Liver (tissue), 8 donors: ENCODE measurements at regions not wholly inside any gene's neighbourhood (a gene's known extent, or its start where the extent isn't known, plus 50 kb on each side); places are given as distances from the start of the nearest gene placed in this dataset.
A peak's percentile ranks its signal among the peaks of the same experiment; 100 is the strongest.
"Not testable (repeated sequence)": the region's sequence is repeated elsewhere in the genome, so short reads cannot be mapped to it uniquely, and the experiment has no call there.

Experiments used
- DNase-seq: peaks from one replicate; pipeline ENCODE4 v3.0.0-alpha.2; 2017; ENCODE audit warnings: low spot score
- H3K27ac ChIP-seq, 2 donors: one replicate each; pipeline ENCODE4 v1.7.0; 2013; ENCODE audit warnings: inconsistent platforms in 2 of 2, low read length in 2 of 2, control low read depth in 1 of 2, low read depth in 1 of 2, mild to moderate bottlenecking in 1 of 2
- H3K27me3 ChIP-seq, 4 donors: one replicate each; pipeline versions ENCODE4 v1.6.1 to v1.7.0; 2013; ENCODE audit warnings: low read length in 3 of 4, inconsistent platforms in 1 of 4, mild to moderate bottlenecking in 1 of 4, moderate library complexity in 1 of 4; ENCODE audit not compliant: control insufficient read depth in 4 of 4, insufficient read depth in 4 of 4
- H3K36me3 ChIP-seq, 4 donors: one replicate each; pipeline versions ENCODE4 v1.6.1 to v1.7.0; 2013; ENCODE audit warnings: low read length in 3 of 4, mild to moderate bottlenecking in 3 of 4, low read depth in 1 of 4, moderate library complexity in 1 of 4; ENCODE audit not compliant: control insufficient read depth in 4 of 4, insufficient read depth in 3 of 4
- H3K4me1 ChIP-seq, 4 donors: one replicate each; pipeline versions ENCODE4 v1.6.1 to v1.7.0; 2013; ENCODE audit warnings: low read length in 3 of 4, mild to moderate bottlenecking in 3 of 4, moderate library complexity in 1 of 4; ENCODE audit not compliant: control insufficient read depth in 4 of 4, insufficient read depth in 4 of 4
- H3K4me3 ChIP-seq, 3 donors: one replicate each; pipeline versions ENCODE4 v1.6.1 to v1.7.0; 2013; ENCODE audit warnings: low read length in 3 of 3, control low read depth in 1 of 3, low read depth in 1 of 3, mild to moderate bottlenecking in 1 of 3
- H3K9ac ChIP-seq, 2 donors: one replicate each; pipeline ENCODE4 v1.7.0; 2013; ENCODE audit warnings: low read length in 2 of 2, mild to moderate bottlenecking in 2 of 2, moderate library complexity in 2 of 2, control low read depth in 1 of 2, low read depth in 1 of 2
- H3K9me3 ChIP-seq, 4 donors: one replicate each; pipeline versions ENCODE4 v1.6.1 to v1.7.0; 2013; ENCODE audit warnings: low read length in 3 of 4; ENCODE audit not compliant: control insufficient read depth in 4 of 4
- EGR1 ChIP-seq, 2 donors: IDR thresholded peaks; 2 replicates each; pipeline ENCODE4 v1.6.1; 2016 to 2018; ENCODE audit warnings: antibody characterized with exemption in 2 of 2, low read depth in 2 of 2
- FOXA1 ChIP-seq: IDR thresholded peaks from 2 replicates; pipeline ENCODE4 v1.6.1; 2016; ENCODE audit warnings: antibody characterized with exemption
- GABPA ChIP-seq, 2 donors: IDR thresholded peaks in 1 of 2; conservative IDR thresholded peaks in 1 of 2; 2 replicates each; pipeline ENCODE4 v1.6.1; 2016; ENCODE audit warnings: antibody characterized with exemption in 2 of 2, mild to moderate bottlenecking in 1 of 2, moderate library complexity in 1 of 2
- HNF4A ChIP-seq, 2 donors: conservative IDR thresholded peaks; 2 replicates each; pipeline ENCODE4 v1.6.1; 2016; ENCODE audit warnings: antibody characterized with exemption in 2 of 2, mild to moderate bottlenecking in 2 of 2
- RAD21 ChIP-seq, 2 donors: IDR thresholded peaks; 2 replicates each; pipeline ENCODE4 v1.6.1; 2016; ENCODE audit warnings: antibody characterized with exemption in 2 of 2, mild to moderate bottlenecking in 2 of 2
- RXRA ChIP-seq, 2 donors: IDR thresholded peaks; 2 replicates each; pipeline ENCODE4 v1.6.1; 2017 to 2018; ENCODE audit warnings: antibody characterized with exemption in 2 of 2, mild to moderate bottlenecking in 1 of 2
- SP1 ChIP-seq: IDR thresholded peaks from 2 replicates; pipeline ENCODE4 v1.6.1; 2018; ENCODE audit warnings: antibody characterized with exemption, mild to moderate bottlenecking
- WGBS: extraction: QIAGEN DNeasy Blood & Tissue Kit; methylation state at CpG from one replicate; pipeline ENCODE4 v1.1.7; 2013; 5-methylcytosine and 5-hydroxymethylcytosine counted together
- TF ChIP-seq, protein P1 (sequence below): IDR thresholded peaks from 2 replicates; pipeline ENCODE4 v1.6.1; 2016; ENCODE audit warnings: antibody characterized with exemption
- TF ChIP-seq, protein P2 (sequence below): fragments of 150-350 bp; IDR thresholded peaks from 2 replicates; pipeline ENCODE4 v1.5.1; 2017; ENCODE audit warnings: improper control_type of control experiment, low read depth, low read length; ENCODE audit not compliant: missing input control
- donor health status: healthy.
- donor health status: healthy.
- donor health status: healthy.
- donor health status: healthy.
- donor health status: healthy.

DNA sequence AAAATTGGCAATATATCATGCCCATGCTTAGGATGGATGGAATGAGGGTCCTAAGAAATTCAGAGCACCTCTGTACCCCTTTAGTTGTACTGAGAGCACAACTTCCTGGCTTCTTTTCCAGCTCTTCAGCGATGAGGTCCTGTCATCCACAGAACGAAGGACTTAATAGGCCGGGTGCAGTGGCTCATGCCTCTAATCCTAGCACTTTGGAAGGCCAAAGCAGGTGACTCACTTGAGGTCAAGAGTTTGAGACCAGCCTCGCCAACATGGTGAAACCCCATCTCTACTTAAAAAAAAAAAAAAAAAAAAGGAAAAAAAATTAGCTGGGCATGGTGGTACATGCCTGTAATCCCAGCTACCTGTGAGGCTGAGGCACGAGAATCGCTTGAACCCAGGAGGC lies 125.3 kb upstream of the BMAL1 start:
- Histone ChIP-seq H3K4me1 (no peaks in the 10 kb centered on the region), H3K9me3 (no peaks in the 10 kb centered on the region), H3K36me3 (peaks cover 0 to 1% (median 0%) of the 10 kb centered on the region in 4 donors), H3K27ac (no peak overlapping the region), H3K27me3 (peaks cover 0 to 2% (median 0%) of the 10 kb centered on the region in 4 donors), H3K9ac (no peak overlapping the region), H3K4me3 (no peak overlapping the region)
- 89% methylated on average over 6 of the region's 6 CpGs for WGBS
- DNase-seq, result no peak
- TF ChIP-seq SP1, result no peak
- no peak for TF ChIP-seq FOXA1
- TF ChIP-seq, protein P1, sequence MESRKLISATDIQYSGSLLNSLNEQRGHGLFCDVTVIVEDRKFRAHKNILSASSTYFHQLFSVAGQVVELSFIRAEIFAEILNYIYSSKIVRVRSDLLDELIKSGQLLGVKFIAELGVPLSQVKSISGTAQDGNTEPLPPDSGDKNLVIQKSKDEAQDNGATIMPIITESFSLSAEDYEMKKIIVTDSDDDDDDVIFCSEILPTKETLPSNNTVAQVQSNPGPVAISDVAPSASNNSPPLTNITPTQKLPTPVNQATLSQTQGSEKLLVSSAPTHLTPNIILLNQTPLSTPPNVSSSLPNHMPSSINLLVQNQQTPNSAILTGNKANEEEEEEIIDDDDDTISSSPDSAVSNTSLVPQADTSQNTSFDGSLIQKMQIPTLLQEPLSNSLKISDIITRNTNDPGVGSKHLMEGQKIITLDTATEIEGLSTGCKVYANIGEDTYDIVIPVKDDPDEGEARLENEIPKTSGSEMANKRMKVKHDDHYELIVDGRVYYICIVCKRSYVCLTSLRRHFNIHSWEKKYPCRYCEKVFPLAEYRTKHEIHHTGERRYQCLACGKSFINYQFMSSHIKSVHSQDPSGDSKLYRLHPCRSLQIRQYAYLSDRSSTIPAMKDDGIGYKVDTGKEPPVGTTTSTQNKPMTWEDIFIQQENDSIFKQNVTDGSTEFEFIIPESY, result no peak
- TF ChIP-seq GABPA (IDR thresholded peaks at IDR 0.05 in 1 of 2, conservative IDR thresholded peaks at IDR 0.05 in 1 of 2), result no peak
- no peak for TF ChIP-seq RAD21 (IDR thresholded peaks at IDR 0.05)
- TF ChIP-seq EGR1 (IDR thresholded peaks at IDR 0.05; ENCODE audit: low read depth in 2 of 2), result no peak
- no peak for TF ChIP-seq HNF4A (conservative IDR thresholded peaks at IDR 0.05)

DNA sequence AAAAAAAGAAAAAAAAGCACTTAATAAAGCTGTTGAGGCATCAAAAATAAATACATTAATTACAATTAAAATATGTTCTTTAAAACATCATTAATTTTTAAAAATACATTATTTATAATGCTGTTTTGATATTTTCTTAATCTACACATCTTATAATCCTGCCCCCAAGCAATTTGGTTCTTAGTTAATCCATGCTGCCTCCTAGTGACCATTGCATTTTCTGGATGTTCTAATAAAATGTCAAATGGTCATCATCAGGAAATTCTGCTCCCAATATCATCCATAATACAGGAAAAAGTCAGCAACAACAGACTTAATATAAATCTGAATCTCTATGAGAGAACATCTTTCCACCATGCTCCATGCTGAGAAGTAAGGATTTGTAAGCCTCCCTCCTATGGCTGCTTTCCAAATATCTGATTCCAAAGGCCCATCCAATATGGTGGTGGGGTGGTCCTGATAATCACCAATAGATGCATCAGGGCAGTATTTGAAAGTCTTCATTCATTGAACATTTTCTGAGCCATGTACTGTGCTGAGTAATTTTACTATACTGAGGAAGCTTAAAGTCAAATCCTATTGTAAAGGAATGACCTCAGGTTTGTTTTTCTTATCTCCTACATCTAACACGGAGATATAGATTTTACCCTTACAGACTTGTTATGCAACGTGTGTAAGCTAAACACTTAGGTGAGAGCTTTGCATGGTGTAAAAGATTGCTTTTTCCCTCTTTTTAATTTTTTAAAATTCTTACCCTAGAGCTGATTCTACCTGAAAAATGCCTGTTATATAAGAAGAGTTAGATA lies 124.7 kb upstream of the BMAL1 start:
- Histone ChIP-seq H3K27ac (no peak overlapping the region), H3K4me1 (no peaks in the 10 kb centered on the region), H3K9me3 (no peaks in the 10 kb centered on the region), H3K27me3 (peaks cover 0 to 2% (median 0%) of the 10 kb centered on the region in 4 donors), H3K4me3 (no peak overlapping the region), H3K9ac (no peak overlapping the region), H3K36me3 (peaks cover 0 to 1% (median 0%) of the 10 kb centered on the region in 4 donors)
- WGBS, result 23% methylated on average over 2 of the region's 2 CpGs
- TF ChIP-seq RXRA (IDR thresholded peaks at IDR 0.05), result no peak
- TF ChIP-seq RAD21 (IDR thresholded peaks at IDR 0.05), result peak; percentile 81 to 82
- TF ChIP-seq, protein P2, sequence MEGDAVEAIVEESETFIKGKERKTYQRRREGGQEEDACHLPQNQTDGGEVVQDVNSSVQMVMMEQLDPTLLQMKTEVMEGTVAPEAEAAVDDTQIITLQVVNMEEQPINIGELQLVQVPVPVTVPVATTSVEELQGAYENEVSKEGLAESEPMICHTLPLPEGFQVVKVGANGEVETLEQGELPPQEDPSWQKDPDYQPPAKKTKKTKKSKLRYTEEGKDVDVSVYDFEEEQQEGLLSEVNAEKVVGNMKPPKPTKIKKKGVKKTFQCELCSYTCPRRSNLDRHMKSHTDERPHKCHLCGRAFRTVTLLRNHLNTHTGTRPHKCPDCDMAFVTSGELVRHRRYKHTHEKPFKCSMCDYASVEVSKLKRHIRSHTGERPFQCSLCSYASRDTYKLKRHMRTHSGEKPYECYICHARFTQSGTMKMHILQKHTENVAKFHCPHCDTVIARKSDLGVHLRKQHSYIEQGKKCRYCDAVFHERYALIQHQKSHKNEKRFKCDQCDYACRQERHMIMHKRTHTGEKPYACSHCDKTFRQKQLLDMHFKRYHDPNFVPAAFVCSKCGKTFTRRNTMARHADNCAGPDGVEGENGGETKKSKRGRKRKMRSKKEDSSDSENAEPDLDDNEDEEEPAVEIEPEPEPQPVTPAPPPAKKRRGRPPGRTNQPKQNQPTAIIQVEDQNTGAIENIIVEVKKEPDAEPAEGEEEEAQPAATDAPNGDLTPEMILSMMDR, result peak; percentile 47
- no peak for DNase-seq

DNA sequence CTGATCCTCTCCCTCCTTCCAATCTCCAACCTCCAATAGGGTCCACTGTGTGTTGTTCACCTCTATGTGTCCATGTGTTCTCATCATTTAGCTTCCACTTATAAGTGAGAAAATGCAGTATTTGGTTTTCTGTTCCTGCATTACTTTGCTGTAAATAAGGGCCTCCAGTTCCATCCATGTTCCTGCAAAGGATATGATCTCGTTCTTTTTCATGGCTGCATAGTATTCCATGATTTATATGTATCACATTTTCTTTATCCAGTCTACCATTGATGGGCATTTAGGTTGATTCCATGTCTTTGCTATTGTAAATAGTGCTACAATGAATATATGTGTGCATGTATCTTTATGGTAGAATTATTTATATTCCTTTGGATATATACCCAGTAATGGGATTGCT lies 123.2 kb upstream of the BMAL1 start:
- H3K4me1 ChIP-seq, H3K27ac ChIP-seq, DNase-seq, H3K9ac ChIP-seq, H3K4me3 ChIP-seq, H3K9me3 ChIP-seq, H3K36me3 ChIP-seq, H3K27me3 ChIP-seq: not testable (repeated sequence)
- 84% methylated on average over 1 of the region's 1 CpG for WGBS
